ENCODE measurements at regions not wholly inside any gene's neighbourhood (a gene's known extent, or its start where the extent isn't known, plus 50 kb on each side); places are given as distances from the start of the nearest gene placed in this dataset.
"Not testable (repeated sequence)": the region's sequence is repeated elsewhere in the genome, so short reads cannot be mapped to it uniquely, and the experiment has no call there.

DNA sequence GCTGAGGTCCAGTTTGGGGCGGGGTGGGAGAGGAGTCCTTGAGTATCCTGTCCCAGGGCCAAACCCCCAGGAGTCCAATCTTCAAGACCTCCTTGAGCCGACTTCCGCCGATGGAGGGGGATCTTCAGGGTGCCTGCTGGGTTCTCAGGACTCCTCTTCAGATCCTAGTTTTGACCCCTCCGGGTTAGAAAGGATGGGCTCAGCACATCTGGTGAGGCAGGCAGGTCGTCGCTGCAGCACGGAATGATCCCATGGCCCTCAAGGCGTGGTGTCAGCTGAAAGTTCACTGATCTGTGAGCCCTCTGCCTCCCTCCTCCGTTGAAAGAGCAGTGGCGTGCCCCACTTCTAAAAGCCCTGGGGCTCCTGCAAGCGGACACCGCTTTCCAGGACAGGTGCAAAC is 430.0 kb downstream of the CNTNAP3B start:
- H3K27me3 ChIP-seq (ENCODE audit: control insufficient read depth, insufficient read depth, low read length); H3K4me3 ChIP-seq (ENCODE audit: low read depth, low read length); H3K36me3 ChIP-seq (ENCODE audit: control insufficient read depth, insufficient read depth, low read length); DNase-seq (ENCODE audit: low read depth); CTCF ChIA-PET; POLR2A ChIA-PET: not testable (repeated sequence)

DNA sequence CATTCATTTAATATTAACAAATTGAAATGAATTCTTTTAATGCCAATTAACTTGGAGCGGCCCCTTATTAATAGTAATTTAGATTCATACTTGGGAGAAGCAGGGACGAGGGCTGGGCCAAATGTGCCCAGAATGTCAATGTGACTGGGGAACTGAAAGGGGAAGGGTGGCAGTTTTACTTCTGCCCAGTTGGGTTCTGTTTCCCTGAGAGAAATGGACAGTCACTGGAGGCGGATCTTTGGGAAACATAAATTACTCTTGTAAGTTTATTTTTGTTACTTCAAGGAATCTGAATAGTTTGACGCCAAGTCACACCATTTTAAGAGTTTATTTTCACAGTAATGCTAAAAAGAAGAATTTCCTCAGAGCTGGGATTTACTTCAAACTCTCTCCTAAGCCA is 432.1 kb downstream of the CNTNAP3B start:
- H3K4me3 ChIP-seq (ENCODE audit: low read depth, low read length); H3K36me3 ChIP-seq (ENCODE audit: control insufficient read depth, insufficient read depth, low read length); CTCF ChIA-PET; DNase-seq (ENCODE audit: low read depth); POLR2A ChIA-PET; H3K27me3 ChIP-seq (ENCODE audit: control insufficient read depth, insufficient read depth, low read length): not testable (repeated sequence)

DNA sequence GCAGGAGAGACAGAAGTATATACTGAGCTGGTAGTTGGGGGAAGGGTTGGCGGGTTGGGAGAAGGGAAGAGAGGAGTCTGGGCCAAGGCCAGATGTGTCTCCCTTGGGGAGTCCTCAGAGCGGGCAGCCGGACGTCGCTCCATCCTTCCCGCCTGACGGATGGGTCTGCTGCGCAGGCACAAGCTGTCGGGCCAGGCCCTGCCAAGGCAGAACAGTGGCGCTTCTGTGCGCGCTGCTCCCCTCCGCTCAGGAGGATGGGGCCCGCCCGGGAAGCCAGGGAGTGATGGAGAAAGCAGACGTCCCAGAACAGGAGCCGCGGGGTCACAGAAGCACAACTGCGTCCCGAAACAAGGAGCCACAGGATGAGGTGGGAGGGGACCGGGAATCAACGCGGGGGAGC is 449.9 kb downstream of the CNTNAP3B start:
- POLR2A ChIA-PET; H3K27me3 ChIP-seq (ENCODE audit: control insufficient read depth, insufficient read depth, low read length); H3K4me3 ChIP-seq (ENCODE audit: low read depth, low read length); DNase-seq (ENCODE audit: low read depth); H3K36me3 ChIP-seq (ENCODE audit: control insufficient read depth, insufficient read depth, low read length); CTCF ChIA-PET: not testable (repeated sequence)

DNA sequence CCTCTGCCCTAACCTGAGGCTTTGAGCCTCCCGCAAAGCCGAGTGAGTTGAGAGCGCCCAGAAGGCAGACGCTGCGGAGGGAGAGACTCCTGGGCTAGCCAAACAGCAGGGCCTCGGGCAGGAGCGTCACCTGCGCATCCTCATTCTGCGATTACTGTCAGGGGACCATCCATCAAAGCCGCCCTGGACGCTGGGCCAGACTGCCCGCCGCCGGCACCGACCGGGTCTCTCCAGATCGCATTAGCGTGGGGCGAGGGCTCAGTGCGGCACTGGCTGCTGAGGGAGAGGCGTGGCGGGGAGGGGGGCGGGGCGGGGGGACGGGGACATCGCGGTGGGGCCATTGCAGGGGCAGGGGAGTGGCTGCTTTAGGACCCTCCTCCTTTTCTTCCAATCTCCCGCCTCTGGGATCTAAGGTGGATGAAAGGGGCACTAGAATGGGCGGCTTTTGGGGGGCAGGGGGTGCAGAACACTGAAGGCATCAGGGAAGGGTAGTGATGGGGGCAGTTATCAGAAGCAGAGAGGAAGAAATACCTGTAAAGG is 465.7 kb downstream of the CNTNAP3B start:
- H3K4me3 ChIP-seq (ENCODE audit: low read depth, low read length); H3K36me3 ChIP-seq (ENCODE audit: control insufficient read depth, insufficient read depth, low read length); POLR2A ChIA-PET; CTCF ChIA-PET; DNase-seq (ENCODE audit: low read depth); H3K27me3 ChIP-seq (ENCODE audit: control insufficient read depth, insufficient read depth, low read length): not testable (repeated sequence)

DNA sequence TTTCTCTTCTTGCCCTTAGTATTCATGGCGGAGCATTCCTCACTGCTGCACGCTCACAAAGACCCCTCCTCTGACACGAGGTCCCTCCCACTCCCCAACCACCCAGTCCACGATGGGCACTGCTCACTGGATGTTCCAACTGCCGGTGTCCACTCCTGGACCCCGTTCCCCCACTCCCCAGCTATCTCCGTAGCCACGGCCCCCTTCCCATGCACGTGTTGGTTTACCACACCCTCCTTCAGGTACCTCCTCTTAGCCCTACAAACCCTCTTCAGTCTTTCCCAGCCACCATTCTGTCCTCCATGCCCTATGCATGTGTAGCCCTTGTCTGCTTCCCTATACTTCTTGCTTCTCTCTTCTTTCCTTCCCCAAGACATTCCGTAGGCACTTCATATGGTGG is 469.6 kb upstream of the ZNG1F start:
- H3K27me3 ChIP-seq (ENCODE audit: control insufficient read depth, insufficient read depth, low read length); DNase-seq (ENCODE audit: low read depth); H3K36me3 ChIP-seq (ENCODE audit: control insufficient read depth, insufficient read depth, low read length); POLR2A ChIA-PET; H3K4me3 ChIP-seq (ENCODE audit: low read depth, low read length); CTCF ChIA-PET: not testable (repeated sequence)

DNA sequence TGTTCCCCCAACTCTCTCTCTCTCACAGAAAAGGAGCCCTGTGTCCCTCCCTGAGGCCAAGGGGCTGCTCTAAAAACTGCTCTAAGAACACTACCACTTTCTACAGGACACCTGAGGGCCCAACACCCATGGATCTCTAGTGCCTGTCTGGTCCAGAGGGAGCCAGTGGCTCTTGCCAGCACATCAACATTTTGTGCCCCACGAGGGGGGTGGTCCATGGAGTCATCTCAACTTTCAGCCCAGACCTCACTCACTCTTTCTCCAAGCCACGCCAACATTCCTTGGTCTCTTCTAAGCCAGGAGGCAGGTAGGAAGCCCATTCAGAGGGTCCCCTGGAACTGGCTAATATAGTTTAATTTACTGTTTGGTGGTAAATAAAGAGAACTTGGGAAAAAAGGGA is 469.0 kb upstream of the ZNG1F start:
- H3K4me3 ChIP-seq (ENCODE audit: low read depth, low read length); DNase-seq (ENCODE audit: low read depth); H3K36me3 ChIP-seq (ENCODE audit: control insufficient read depth, insufficient read depth, low read length); H3K27me3 ChIP-seq (ENCODE audit: control insufficient read depth, insufficient read depth, low read length); CTCF ChIA-PET; POLR2A ChIA-PET: not testable (repeated sequence)

DNA sequence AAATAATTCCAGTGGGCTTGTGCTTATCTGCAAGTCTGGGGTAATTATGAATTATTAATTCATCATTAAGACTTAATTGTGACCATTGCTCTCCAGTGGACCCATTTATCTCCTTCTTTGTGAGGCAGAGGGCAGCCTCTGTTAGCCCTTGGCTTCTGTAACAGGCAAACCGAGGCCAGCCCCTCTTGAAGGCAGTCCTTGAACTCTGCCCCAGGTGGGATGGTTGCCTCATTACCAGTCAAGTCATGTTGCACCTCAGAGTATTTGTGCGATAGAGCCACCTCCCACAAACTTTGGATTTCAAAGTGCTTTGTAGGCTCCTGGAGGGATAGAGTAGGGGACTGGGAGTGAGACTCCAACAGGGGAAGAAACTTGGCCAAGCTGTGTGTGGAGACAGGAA is 468.0 kb upstream of the ZNG1F start:
- DNase-seq (ENCODE audit: low read depth); POLR2A ChIA-PET; H3K27me3 ChIP-seq (ENCODE audit: control insufficient read depth, insufficient read depth, low read length); H3K36me3 ChIP-seq (ENCODE audit: control insufficient read depth, insufficient read depth, low read length); H3K4me3 ChIP-seq (ENCODE audit: low read depth, low read length); CTCF ChIA-PET: not testable (repeated sequence)

DNA sequence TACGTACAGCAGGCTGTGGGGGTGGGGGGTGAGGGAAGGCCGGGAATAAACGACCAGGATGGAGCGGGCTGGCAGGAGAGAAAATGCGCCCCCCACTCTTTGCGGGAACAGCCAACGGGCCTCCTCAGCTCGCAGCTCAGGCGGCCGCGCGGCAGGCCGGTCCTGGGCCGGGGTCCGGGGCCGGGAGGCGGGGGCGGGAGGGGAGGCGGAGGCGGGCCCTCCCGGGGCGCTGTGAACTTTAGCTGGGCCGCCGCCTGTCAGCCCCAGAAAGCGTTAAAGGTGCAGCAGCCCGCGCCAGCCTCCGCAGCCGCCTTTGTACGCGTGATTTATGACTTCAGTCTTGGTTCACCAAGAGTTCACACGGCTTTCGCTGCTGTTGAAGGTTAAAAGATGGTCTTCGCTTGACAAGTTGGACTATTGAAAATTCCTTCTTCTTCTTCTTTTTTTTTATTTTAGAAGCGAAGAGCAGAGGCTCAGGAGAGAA is 466.0 kb upstream of the ZNG1F start:
- CTCF ChIA-PET, POLR2A ChIA-PET: not testable (repeated sequence)

DNA sequence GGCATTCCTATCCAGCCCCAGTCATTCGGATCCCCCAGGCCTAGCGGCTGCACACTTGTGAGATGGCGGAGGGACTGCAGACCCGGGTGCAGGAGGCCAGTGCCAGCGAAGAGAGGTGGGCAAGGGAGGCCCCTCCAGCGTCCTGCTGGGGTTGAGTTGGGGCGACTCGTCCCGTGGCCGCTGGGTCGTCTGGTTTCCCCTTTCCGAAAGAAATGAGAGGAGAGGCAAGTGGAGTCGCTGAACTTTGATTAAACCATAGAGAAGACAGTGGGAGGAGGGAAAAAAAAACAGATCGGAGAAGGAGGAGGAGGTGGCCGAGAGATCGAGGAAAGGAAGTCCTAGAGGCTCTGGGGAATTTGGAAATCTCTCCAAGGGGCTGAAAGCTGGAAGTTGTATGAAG is 465.2 kb upstream of the ZNG1F start:
- DNase-seq (ENCODE audit: low read depth); CTCF ChIA-PET; H3K27me3 ChIP-seq (ENCODE audit: control insufficient read depth, insufficient read depth, low read length); POLR2A ChIA-PET; H3K36me3 ChIP-seq (ENCODE audit: control insufficient read depth, insufficient read depth, low read length); H3K4me3 ChIP-seq (ENCODE audit: low read depth, low read length): not testable (repeated sequence)

More for the DNA sequence above, 466.0 kb upstream of the ZNG1F start:
- H3K36me3 ChIP-seq (ENCODE audit: control insufficient read depth, insufficient read depth, low read length); DNase-seq (ENCODE audit: low read depth); H3K27me3 ChIP-seq (ENCODE audit: control insufficient read depth, insufficient read depth, low read length); H3K4me3 ChIP-seq (ENCODE audit: low read depth, low read length): not testable (repeated sequence)

DNA sequence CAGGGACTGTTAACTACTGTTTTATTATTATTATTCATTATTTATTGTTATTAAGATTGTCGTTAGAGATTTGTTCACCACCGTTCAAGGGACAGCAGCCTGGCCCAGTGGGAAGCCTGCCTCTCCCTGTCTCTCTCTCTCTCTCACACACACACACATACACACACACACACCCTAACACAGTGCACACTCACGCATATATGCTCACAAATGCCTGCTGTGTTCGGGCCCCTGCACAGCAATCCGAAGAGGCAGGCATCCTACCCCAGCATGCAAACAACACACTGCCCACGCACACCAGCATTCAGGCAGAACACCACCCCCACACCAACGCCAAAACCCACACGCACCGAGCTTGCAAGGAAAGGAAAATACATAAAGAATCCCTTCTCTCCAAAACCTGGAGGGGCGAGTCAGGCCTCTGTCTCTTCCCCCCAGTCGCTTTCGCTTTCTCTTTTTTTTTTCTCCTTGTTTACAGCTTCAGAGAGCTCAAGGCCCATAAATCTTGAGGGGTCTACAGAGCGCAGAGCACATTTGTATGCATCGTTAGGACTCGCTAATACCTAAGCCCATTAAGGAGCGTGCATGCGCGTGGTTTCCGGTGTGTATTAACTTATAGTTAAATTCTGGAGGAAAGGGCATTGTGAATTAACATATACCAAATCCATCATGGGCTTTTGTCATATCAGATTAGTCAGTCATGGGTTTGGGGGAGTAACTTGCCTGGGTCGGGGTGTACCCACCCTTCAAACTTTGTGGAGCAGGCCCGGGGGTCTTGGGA is 464.6 kb upstream of the ZNG1F start:
- DNase-seq (ENCODE audit: low read depth); H3K36me3 ChIP-seq (ENCODE audit: control insufficient read depth, insufficient read depth, low read length); H3K27me3 ChIP-seq (ENCODE audit: control insufficient read depth, insufficient read depth, low read length); POLR2A ChIA-PET; CTCF ChIA-PET; H3K4me3 ChIP-seq (ENCODE audit: low read depth, low read length): not testable (repeated sequence)

DNA sequence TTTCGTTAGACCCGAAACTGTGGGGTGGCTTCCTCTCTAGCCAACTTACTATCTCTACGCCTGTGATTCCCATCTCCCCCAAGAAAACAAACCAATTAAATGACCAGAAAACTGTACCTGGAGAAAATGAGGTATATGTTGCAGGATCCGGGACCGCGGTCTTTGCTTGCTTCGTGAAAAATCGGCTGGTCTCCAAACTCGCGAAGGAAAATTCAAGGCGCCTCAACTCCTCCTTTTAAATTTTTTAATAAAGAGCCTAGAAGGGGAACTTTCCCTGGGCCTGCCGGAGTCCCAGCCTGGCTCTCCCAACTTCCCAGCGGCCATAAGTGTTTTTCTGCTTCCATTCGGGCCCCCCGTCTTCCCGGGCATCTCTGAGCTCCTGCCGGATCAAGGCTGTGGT is 463.7 kb upstream of the ZNG1F start:
- CTCF ChIA-PET; DNase-seq (ENCODE audit: low read depth): not testable (repeated sequence)

DNA sequence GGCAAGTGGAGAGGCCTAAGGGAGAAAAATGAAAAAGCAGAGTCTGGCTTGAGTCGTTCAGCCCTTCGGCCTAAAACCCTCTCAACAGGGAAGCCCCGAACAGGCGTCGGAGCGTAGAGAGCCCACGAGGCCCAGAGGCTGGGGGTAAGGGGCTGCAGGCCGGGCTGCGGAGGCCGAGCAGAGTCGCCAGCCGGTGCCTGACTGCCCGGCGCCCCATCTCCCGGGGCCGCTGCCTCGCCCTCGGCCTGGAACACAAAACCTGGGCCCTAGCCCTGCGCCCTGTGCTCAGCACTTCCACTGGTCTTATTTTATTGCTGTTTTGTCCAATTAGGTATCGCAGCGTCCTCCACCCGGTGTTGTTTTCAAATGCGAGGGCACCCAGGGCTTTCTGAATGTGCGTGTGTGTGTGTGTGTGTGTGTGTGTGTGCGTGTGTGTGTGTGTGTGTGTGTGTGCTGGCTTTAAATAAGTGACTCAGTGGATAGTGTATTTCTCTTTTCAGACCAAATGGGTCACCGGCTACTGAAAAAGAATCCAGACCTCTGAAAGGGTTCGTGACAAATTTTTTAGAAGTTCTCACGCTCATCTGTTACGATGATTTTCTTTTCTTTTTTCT is 463.1 kb upstream of the ZNG1F start:
- H3K36me3 ChIP-seq (ENCODE audit: control insufficient read depth, insufficient read depth, low read length); DNase-seq (ENCODE audit: low read depth); H3K4me3 ChIP-seq (ENCODE audit: low read depth, low read length); H3K27me3 ChIP-seq (ENCODE audit: control insufficient read depth, insufficient read depth, low read length); CTCF ChIA-PET; POLR2A ChIA-PET: not testable (repeated sequence)

More for the DNA sequence above, 463.7 kb upstream of the ZNG1F start:
- H3K4me3 ChIP-seq (ENCODE audit: low read depth, low read length); H3K27me3 ChIP-seq (ENCODE audit: control insufficient read depth, insufficient read depth, low read length); H3K36me3 ChIP-seq (ENCODE audit: control insufficient read depth, insufficient read depth, low read length); POLR2A ChIA-PET: not testable (repeated sequence)

DNA sequence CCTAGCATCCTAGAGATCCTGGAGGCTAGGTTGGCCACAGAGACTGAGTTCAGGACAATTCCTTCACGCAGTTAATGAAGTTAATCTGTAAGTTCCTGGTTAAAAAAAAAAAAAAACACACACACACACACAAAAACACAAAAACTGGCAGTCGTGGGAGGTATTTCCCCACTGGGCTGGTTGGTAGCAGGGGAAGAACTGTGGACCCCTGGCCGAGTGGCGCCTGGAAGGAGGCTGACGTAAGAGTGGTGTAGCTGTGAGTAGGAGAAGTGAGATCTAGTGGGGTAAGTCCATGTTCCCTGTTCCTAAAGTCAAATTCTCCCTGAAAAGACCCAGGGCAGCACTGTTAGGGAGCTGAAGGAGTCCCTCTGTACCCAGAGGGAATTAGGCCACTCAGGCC is 461.0 kb upstream of the ZNG1F start:
- DNase-seq (ENCODE audit: low read depth); CTCF ChIA-PET; H3K36me3 ChIP-seq (ENCODE audit: control insufficient read depth, insufficient read depth, low read length); POLR2A ChIA-PET; H3K27me3 ChIP-seq (ENCODE audit: control insufficient read depth, insufficient read depth, low read length); H3K4me3 ChIP-seq (ENCODE audit: low read depth, low read length): not testable (repeated sequence)

All from BJ (cell line).